HG03135 (cell line): ENCODE measurements at regions not wholly inside any gene's neighbourhood (a gene's known extent, or its start where the extent isn't known, plus 50 kb on each side); places are given as distances from the start of the nearest gene placed in this dataset.

Experiments used
- ATAC-seq: cut with Tn5 transposase; IDR thresholded peaks from one replicate; pipeline ENCODE4 v1.9.1; 2021; ENCODE audit warnings: mild to moderate bottlenecking, moderate library complexity; ENCODE audit not compliant: unreplicated experiment

- ATAC-seq, result no peak
These were observed 460.6 kb downstream of the KCNJ2 start for GRCh38 chr17:70629902-70630301.

- ATAC-seq, result no peak
These were observed 467.3 kb downstream of the KCNJ2 start for GRCh38 chr17:70636517-70637133.

- ATAC-seq, result no peak
These were observed 472.7 kb downstream of the KCNJ2 start for GRCh38 chr17:70642059-70642458.

GRCh38 chr17:70644096-70644495 is 474.8 kb downstream of the KCNJ2 start:
- no peak for ATAC-seq

GRCh38 chr17:70646673-70647072 is 477.3 kb downstream of the KCNJ2 start:
- ATAC-seq, result no peak

- no peak for ATAC-seq
These were observed 478.8 kb downstream of the KCNJ2 start for GRCh38 chr17:70648166-70648565.

- no peak for ATAC-seq
These were observed 484.5 kb downstream of the KCNJ2 start for GRCh38 chr17:70653850-70654249.

- ATAC-seq, result no peak
These were observed 485.4 kb downstream of the KCNJ2 start for GRCh38 chr17:70654706-70655105.

- no peak for ATAC-seq
These were observed 486.0 kb downstream of the KCNJ2 start for GRCh38 chr17:70655176-70655958.

- ATAC-seq, result no peak
These were observed 489.0 kb downstream of the KCNJ2 start for GRCh38 chr17:70658317-70658716.

GRCh38 chr17:70658840-70659239 is 489.5 kb downstream of the KCNJ2 start:
- ATAC-seq, result no peak

- no peak for ATAC-seq
These were observed 492.2 kb downstream of the KCNJ2 start for GRCh38 chr17:70661342-70662222.

- no peak for ATAC-seq
These were observed 499.1 kb downstream of the KCNJ2 start for GRCh38 chr17:70668276-70668937.

- ATAC-seq, result no peak
These were observed 499.8 kb downstream of the KCNJ2 start for GRCh38 chr17:70668938-70669778.

- no peak for ATAC-seq
These were observed 504.7 kb downstream of the KCNJ2 start for GRCh38 chr17:70674061-70674460.

GRCh38 chr17:70675070-70675590 is 505.8 kb downstream of the KCNJ2 start:
- no peak for ATAC-seq

- no peak for ATAC-seq
These were observed 508.7 kb downstream of the KCNJ2 start for GRCh38 chr17:70677783-70678647.

GRCh38 chr17:70678889-70679288 is 509.6 kb downstream of the KCNJ2 start:
- ATAC-seq, result no peak

- ATAC-seq, result no peak
These were observed 514.6 kb downstream of the KCNJ2 start for GRCh38 chr17:70683936-70684335.
